Neural cell (in vitro differentiated cells): ENCODE measurements at regions not wholly inside any gene's neighbourhood (a gene's known extent, or its start where the extent isn't known, plus 50 kb on each side); places are given as distances from the start of the nearest gene placed in this dataset.

Experiments used
- CTCF ChIP-seq: fragments of 450-650 bp; IDR thresholded peaks from 2 replicates; pipeline ENCODE4 v1.5.1; 2014; ENCODE audit warnings: antibody characterized with exemption, mild to moderate bottlenecking, moderate library complexity; ENCODE audit not compliant: poor library complexity, severe bottlenecking
- EP300 ChIP-seq: fragments of 450-650 bp; conservative IDR thresholded peaks from 2 replicates; pipeline ENCODE4 v1.6.1; 2014; ENCODE audit warnings: antibody characterized with exemption, mild to moderate bottlenecking, moderate library complexity; ENCODE audit not compliant: poor library complexity, severe bottlenecking
- EZH2 ChIP-seq: fragments of 200-600, 300-800 bp; shearing (Covaris generic), sonication (generic); IDR thresholded peaks from 2 replicates; pipeline ENCODE4 v1.6.1; 2014; ENCODE audit warnings: antibody characterized with exemption, low read length, borderline replicate concordance, mild to moderate bottlenecking; ENCODE audit not compliant: insufficient read depth, poor library complexity, severe bottlenecking
- MXI1 ChIP-seq: fragments of 450-650 bp; conservative IDR thresholded peaks from 2 replicates; pipeline ENCODE4 v1.6.1; 2014; ENCODE audit warnings: antibody characterized with exemption, mild to moderate bottlenecking; ENCODE audit not compliant: poor library complexity, severe bottlenecking
- POLR2AphosphoS5 ChIP-seq: IDR thresholded peaks from 2 replicates; pipeline ENCODE4 v1.6.1; 2012
- RAD21 ChIP-seq: fragments of 450-650 bp; conservative IDR thresholded peaks from 2 replicates; pipeline ENCODE4 v1.6.1; 2014; ENCODE audit warnings: antibody characterized with exemption, mild to moderate bottlenecking, moderate library complexity
- REST ChIP-seq: IDR thresholded peaks from 2 replicates; pipeline ENCODE4 v1.6.1; 2012; ENCODE audit warnings: borderline replicate concordance
- SMC3 ChIP-seq: fragments of 450-650 bp; conservative IDR thresholded peaks from 2 replicates; pipeline ENCODE4 v1.6.1; 2014; ENCODE audit warnings: antibody characterized with exemption, mild to moderate bottlenecking, moderate library complexity; ENCODE audit not compliant: poor library complexity

- TF ChIP-seq EP300 = no peak
- no peak for TF ChIP-seq CTCF
- TF ChIP-seq POLR2AphosphoS5 = no peak
- TF ChIP-seq EZH2 = no peak
- TF ChIP-seq REST = no peak
- no peak for TF ChIP-seq SMC3
- no peak for TF ChIP-seq RAD21
- no peak for TF ChIP-seq MXI1
Observed at GRCh38 chr1:14112613-14113012, 412.6 kb downstream of the PRDM2 start.
